WI38 (cell line): ENCODE measurements at regions not wholly inside any gene's neighbourhood (a gene's known extent, or its start where the extent isn't known, plus 50 kb on each side); places are given as distances from the start of the nearest gene placed in this dataset.

Source experiments
- H3K4me3 ChIP-seq: 2 replicates; pipeline ENCODE4 v1.5.1; 2011; ENCODE audit warnings: low read depth, mild to moderate bottlenecking, control low read depth, low read length
- TF ChIP-seq, protein P1 (sequence below): IDR thresholded peaks from 2 replicates; pipeline ENCODE4 v1.5.1; 2012; ENCODE audit warnings: low read depth, mild to moderate bottlenecking, control low read depth, low read length

DNA sequence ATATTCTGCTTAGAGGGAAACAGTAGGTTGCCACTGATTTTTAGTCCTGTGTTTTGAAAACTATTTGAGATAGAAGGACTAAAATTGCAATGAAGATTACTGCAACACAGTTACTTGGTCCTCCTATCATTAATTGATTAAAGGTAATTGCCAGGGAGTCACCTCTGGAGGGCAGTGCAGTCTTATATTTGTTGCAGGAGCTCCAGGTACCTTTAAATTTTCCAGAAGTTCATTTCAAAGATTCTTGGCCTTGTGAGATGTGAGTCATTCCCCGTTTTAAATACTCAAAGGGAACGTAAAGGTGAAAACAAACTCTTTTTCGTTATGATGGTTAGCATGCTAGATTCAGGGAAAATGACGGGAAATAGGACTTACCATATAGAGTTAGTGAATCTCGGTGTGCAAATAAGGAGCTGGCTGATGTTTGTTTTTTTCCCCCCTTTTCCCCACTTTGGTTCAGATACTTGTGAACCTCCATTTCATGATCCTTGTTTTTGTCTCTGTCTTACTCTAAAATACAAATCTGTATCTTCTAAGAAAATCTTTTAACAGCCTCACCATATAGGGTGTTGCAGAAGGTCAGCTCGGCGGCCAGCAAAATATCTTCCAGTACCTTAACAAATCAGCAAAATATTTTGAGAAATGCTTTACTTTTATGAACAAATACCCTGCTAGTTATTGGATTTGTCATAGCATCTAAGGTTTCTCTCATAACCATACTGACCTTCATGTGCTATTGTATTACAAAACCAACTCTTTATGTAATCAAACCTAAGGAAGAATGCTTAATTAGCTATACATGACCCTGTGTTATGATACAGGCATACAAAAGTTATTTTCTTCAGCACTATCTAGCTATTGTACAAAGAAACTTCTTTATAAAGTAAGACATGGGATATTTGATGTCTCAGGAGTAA, 143.0 kb upstream of the HDAC9 start:
- TF ChIP-seq, protein P1, sequence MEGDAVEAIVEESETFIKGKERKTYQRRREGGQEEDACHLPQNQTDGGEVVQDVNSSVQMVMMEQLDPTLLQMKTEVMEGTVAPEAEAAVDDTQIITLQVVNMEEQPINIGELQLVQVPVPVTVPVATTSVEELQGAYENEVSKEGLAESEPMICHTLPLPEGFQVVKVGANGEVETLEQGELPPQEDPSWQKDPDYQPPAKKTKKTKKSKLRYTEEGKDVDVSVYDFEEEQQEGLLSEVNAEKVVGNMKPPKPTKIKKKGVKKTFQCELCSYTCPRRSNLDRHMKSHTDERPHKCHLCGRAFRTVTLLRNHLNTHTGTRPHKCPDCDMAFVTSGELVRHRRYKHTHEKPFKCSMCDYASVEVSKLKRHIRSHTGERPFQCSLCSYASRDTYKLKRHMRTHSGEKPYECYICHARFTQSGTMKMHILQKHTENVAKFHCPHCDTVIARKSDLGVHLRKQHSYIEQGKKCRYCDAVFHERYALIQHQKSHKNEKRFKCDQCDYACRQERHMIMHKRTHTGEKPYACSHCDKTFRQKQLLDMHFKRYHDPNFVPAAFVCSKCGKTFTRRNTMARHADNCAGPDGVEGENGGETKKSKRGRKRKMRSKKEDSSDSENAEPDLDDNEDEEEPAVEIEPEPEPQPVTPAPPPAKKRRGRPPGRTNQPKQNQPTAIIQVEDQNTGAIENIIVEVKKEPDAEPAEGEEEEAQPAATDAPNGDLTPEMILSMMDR = peak; percentile 36
- no peak overlapping the region for H3K4me3 ChIP-seq

- no peak overlapping the region for H3K4me3 ChIP-seq
- TF ChIP-seq, protein P1 = no peak
Observed at GRCh38 chr7:18353339-18353738, 142.2 kb upstream of the HDAC9 start.

- no peak overlapping the region for H3K4me3 ChIP-seq
- TF ChIP-seq, protein P1 = no peak
Observed at GRCh38 chr7:18354108-18355085, 141.2 kb upstream of the HDAC9 start.

DNA sequence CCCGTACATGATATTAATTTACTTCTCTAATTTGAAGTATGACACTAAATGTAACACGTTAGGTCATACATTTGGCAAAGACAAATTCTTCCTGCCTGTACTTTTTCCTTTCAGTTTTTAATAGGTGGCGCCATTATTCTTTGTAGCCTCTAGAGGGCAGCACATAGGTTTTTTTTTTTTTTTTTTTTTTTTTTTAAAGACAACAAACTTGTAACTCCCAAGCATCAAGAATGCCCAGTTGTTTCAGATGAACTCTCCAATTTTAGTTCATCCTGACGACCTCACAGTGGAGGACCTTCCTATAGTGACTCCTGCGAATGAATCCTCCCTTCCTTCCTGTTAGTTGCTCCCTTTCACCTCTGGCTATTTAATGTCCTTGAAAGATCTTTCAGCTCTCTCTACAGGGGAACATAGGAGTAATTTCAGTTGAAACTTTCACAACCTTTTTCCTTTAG, 139.3 kb upstream of the HDAC9 start:
- no peak overlapping the region for H3K4me3 ChIP-seq
- TF ChIP-seq, protein P1 = peak; percentile 11; the same call in 1 of the 2 replicates

- no peak overlapping the region for H3K4me3 ChIP-seq
- TF ChIP-seq, protein P1 = 0 out of 2 replicates have a peak, but pooled peaks have one; percentile 2
Observed at GRCh38 chr7:18357691-18358090, 137.9 kb upstream of the HDAC9 start.

GRCh38 chr7:18361756-18362155, 133.8 kb upstream of the HDAC9 start:
- TF ChIP-seq, protein P1 = no peak
- no peak overlapping the region for H3K4me3 ChIP-seq
